PFSK-1 (cell line): ENCODE measurements at regions not wholly inside any gene's neighbourhood (a gene's known extent, or its start where the extent isn't known, plus 50 kb on each side); places are given as distances from the start of the nearest gene placed in this dataset.

Source experiments
- FOXP2 ChIP-seq: optimal IDR thresholded peaks from 2 replicates; pipeline ENCODE3; 2011; ENCODE audit warnings: borderline replicate concordance, control low read depth, inconsistent platforms; ENCODE audit not compliant: insufficient read depth; ENCODE audit errors: extremely low read length, extremely low read depth
- POLR2AphosphoS5 ChIP-seq: IDR thresholded peaks from 2 replicates; pipeline ENCODE4 v1.6.1; 2012; ENCODE audit warnings: low read depth, mild to moderate bottlenecking, control low read depth, low read length, moderate library complexity
- REST ChIP-seq, 2 experiments: IDR thresholded peaks; 2 replicates each; pipeline versions ENCODE4 v1.6.1 to v1.8.0; 2011 to 2012; ENCODE audit warnings: low read depth in 2 of 2, low read length in 2 of 2, control low read depth in 1 of 2, inconsistent platforms in 1 of 2, mild to moderate bottlenecking in 1 of 2, moderate library complexity in 1 of 2; ENCODE audit not compliant: insufficient read depth in 1 of 2
- SIN3A ChIP-seq: IDR thresholded peaks from 2 replicates; pipeline ENCODE4 v1.6.1; 2012; ENCODE audit warnings: mild to moderate bottlenecking, low read length, moderate library complexity, borderline replicate concordance; ENCODE audit not compliant: insufficient read depth
- TAF1 ChIP-seq: IDR thresholded peaks from 2 replicates; pipeline ENCODE4 v1.6.1; 2012; ENCODE audit warnings: low read length, control low read depth, borderline replicate concordance; ENCODE audit not compliant: insufficient read depth

- TF ChIP-seq TAF1: no peak
- TF ChIP-seq SIN3A: no peak
- TF ChIP-seq POLR2AphosphoS5: no peak
- no peak for TF ChIP-seq REST (IDR thresholded peaks at IDR 0.05; ENCODE audit: insufficient read depth in 1 of 2, low read depth in 2 of 2, low read length in 2 of 2)
- no peak for TF ChIP-seq FOXP2
These were observed 537.6 kb downstream of the DTWD2 start for GRCh38 chr5:118450554-118451332.
